Mammary epithelial cell (primary cell): ENCODE measurements at regions not wholly inside any gene's neighbourhood (a gene's known extent, or its start where the extent isn't known, plus 50 kb on each side); places are given as distances from the start of the nearest gene placed in this dataset.

Experiments used
- EZH2 ChIP-seq: IDR thresholded peaks from 2 replicates; pipeline ENCODE4 v1.6.1; 2012; ENCODE audit warnings: low read length, inconsistent platforms, borderline replicate concordance
- TF ChIP-seq, protein P1 (sequence below), 2 donors: IDR thresholded peaks in 1 of 2; conservative IDR thresholded peaks in 1 of 2; 2 replicates each; pipeline ENCODE4 v1.5.1; 2011 to 2012; ENCODE audit warnings: inconsistent platforms in 2 of 2, low read length in 2 of 2, mild to moderate bottlenecking in 2 of 2, control low read depth in 1 of 2, low read depth in 1 of 2; ENCODE audit not compliant: insufficient read depth in 1 of 2; ENCODE audit errors: extremely low read depth in 1 of 2

DNA sequence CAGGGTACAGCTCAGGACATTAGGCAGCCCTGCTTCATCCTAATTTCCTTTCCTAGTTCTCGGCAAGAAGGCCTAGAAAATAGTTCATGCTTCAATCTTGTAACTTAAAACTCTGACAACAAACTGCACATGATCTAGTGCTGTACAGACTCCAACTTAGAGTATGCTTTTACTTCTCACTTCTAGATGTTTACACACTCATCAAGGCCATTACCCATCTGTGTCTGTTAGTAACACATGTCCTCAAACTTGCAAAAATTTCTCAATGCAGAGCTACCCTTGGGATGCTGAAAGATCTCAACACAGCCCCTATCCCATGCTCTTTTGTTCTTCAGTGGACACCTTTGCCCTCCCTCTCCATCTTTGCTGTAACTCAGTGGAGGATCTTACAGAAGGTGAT, 252.0 kb downstream of the OSR1 start:
- TF ChIP-seq, protein P1, sequence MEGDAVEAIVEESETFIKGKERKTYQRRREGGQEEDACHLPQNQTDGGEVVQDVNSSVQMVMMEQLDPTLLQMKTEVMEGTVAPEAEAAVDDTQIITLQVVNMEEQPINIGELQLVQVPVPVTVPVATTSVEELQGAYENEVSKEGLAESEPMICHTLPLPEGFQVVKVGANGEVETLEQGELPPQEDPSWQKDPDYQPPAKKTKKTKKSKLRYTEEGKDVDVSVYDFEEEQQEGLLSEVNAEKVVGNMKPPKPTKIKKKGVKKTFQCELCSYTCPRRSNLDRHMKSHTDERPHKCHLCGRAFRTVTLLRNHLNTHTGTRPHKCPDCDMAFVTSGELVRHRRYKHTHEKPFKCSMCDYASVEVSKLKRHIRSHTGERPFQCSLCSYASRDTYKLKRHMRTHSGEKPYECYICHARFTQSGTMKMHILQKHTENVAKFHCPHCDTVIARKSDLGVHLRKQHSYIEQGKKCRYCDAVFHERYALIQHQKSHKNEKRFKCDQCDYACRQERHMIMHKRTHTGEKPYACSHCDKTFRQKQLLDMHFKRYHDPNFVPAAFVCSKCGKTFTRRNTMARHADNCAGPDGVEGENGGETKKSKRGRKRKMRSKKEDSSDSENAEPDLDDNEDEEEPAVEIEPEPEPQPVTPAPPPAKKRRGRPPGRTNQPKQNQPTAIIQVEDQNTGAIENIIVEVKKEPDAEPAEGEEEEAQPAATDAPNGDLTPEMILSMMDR (conservative IDR thresholded peaks at IDR 0.05 in 1 of 2, IDR thresholded peaks at IDR 0.05 in 1 of 2; ENCODE audit: extremely low read depth in 1 of 2, insufficient read depth in 1 of 2, low read depth in 1 of 2, low read length in 2 of 2) = no peak
- no peak for TF ChIP-seq EZH2
